Activated CD8-positive, alpha-beta T cell treated with anti-CD3 and anti-CD28 coated beads for 36 hours (primary cell): ENCODE measurements at regions not wholly inside any gene's neighbourhood (a gene's known extent, or its start where the extent isn't known, plus 50 kb on each side); places are given as distances from the start of the nearest gene placed in this dataset.

Experiments used
- ATAC-seq: fragments of 200-7000 bp; cut with Tn5 transposase; one replicate; pipeline ENCODE4 v1.10.0; 2021; ENCODE audit warnings: mild to moderate bottlenecking, moderate library complexity
- CTCF ChIA-PET: fragments of 350-600 bp; sonication (Branson Sonifier 250); formaldehyde crosslinking; loops from one replicate; lab custom pipeline; 2021; ENCODE audit warnings: antibody characterized with exemption; lab: Charles Lee
- POLR2A ChIA-PET: fragments of 350-600 bp; sonication (Branson Sonifier 250); formaldehyde crosslinking; loops from one replicate; lab custom pipeline; 2021; ENCODE audit warnings: antibody characterized with exemption; lab: Charles Lee
- DNase-seq: peaks from one replicate; pipeline ENCODE4 v3.0.0-alpha.2; 2020
- H3K27ac Mint-ChIP-seq: one replicate; pipeline ENCODE4 v1.8.0; 2021; ENCODE audit warnings: mild to moderate bottlenecking, mixed read lengths
- H3K27me3 Mint-ChIP-seq: one replicate; pipeline ENCODE4 v1.8.0; 2021; ENCODE audit warnings: mixed read lengths
- H3K36me3 Mint-ChIP-seq: one replicate; pipeline ENCODE4 v1.8.0; 2021; ENCODE audit warnings: low read depth, mixed read lengths
- H3K4me1 Mint-ChIP-seq: one replicate; pipeline ENCODE4 v1.8.0; 2021; ENCODE audit warnings: low read depth, mixed read lengths
- H3K4me3 Mint-ChIP-seq: one replicate; pipeline ENCODE4 v1.8.0; 2021; ENCODE audit warnings: mild to moderate bottlenecking, moderate library complexity, mixed read lengths
- H3K9me3 Mint-ChIP-seq: one replicate; pipeline ENCODE4 v1.8.0; 2021; ENCODE audit warnings: mixed read lengths
- intact Hi-C: fragments of 100-400 bp; cut with micrococcal nuclease; formaldehyde crosslinking; loops from one replicate; pipeline ENCODE4 v1.10.0; 2022
- TF ChIP-seq, protein P1 (sequence below): fragments of 200-600 bp; IDR thresholded peaks from one replicate; pipeline ENCODE4 v1.8.0; 2022; ENCODE audit warnings: antibody characterized with exemption, mild to moderate bottlenecking

DNA sequence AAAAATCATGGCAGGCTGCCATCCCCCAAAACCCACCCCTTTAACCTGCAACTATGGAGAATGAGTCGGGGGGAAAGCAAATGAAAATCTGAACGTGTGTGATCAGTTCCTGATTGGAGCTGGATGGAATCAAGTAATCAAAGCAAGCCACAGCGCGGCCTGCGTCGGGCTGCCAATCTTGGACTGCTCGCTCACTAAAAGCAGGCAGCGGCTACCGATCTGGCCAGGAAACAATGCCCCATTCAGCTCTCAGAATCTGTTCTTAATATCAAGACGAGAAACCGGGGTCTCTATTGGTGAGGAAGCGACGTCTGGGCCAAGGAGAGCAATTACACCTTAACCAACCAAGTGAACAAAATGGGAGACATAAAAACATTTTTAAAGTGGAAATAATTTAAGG lies 472.2 kb downstream of the SOX6 start:
- intact Hi-C loops = no loop called here
- Mint-ChIP-seq H3K4me1 (no peaks in the 10 kb centered on the region), H3K9me3 (no peaks in the 10 kb centered on the region), H3K27ac (no peak overlapping the region), H3K36me3 (no peaks in the 10 kb centered on the region), H3K4me3 (no peak overlapping the region), H3K27me3 (peaks cover 5% of the 10 kb centered on the region)
- TF ChIP-seq, protein P1, sequence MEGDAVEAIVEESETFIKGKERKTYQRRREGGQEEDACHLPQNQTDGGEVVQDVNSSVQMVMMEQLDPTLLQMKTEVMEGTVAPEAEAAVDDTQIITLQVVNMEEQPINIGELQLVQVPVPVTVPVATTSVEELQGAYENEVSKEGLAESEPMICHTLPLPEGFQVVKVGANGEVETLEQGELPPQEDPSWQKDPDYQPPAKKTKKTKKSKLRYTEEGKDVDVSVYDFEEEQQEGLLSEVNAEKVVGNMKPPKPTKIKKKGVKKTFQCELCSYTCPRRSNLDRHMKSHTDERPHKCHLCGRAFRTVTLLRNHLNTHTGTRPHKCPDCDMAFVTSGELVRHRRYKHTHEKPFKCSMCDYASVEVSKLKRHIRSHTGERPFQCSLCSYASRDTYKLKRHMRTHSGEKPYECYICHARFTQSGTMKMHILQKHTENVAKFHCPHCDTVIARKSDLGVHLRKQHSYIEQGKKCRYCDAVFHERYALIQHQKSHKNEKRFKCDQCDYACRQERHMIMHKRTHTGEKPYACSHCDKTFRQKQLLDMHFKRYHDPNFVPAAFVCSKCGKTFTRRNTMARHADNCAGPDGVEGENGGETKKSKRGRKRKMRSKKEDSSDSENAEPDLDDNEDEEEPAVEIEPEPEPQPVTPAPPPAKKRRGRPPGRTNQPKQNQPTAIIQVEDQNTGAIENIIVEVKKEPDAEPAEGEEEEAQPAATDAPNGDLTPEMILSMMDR = no peak
- no peak for DNase-seq
- ChIA-PET CTCF (no interaction called here), POLR2A (no interaction called here)
- ATAC-seq = no peak

- POLR2A ChIA-PET = no interaction called here
- ATAC-seq = no peak
These were observed 471.4 kb downstream of the SOX6 start for GRCh38 chr11:15884777-15885540.

DNA sequence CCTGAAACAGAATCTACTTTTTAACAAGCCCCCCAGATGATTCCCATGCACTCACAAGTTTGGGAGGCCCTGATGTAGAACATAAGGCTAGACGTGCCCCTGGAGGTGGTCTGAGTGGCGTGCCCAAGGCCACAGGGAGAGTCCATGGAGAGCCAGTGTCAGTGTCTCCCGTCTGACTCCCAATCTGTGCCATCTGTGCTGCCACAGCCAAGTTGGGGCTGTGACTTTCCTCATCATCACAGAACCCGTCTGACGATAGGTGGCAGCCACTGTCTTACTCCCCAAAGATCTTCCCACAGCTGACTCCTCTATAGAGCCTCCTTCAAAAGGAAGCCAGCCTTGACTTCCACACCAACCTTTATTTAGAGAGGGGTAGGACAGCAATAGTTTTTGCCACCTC lies 470.5 kb downstream of the SOX6 start:
- POLR2A ChIA-PET = no interaction called here
- TF ChIP-seq, protein P1 = no peak

More at GRCh38 chr11:15884777-15885540, 471.4 kb downstream of the SOX6 start:
- H3K27ac Mint-ChIP-seq = no peak overlapping the region
- CTCF ChIA-PET = no interaction called here
- no peaks in the 10 kb centered on the region for H3K9me3 Mint-ChIP-seq
- TF ChIP-seq, protein P1 = no peak
- H3K4me1 Mint-ChIP-seq = no peaks in the 10 kb centered on the region
- no peak for DNase-seq
- H3K36me3 Mint-ChIP-seq = no peaks in the 10 kb centered on the region
- no peak overlapping the region for H3K4me3 Mint-ChIP-seq
- intact Hi-C loops = no loop called here
- H3K27me3 Mint-ChIP-seq = peaks cover 5% of the 10 kb centered on the region

DNA sequence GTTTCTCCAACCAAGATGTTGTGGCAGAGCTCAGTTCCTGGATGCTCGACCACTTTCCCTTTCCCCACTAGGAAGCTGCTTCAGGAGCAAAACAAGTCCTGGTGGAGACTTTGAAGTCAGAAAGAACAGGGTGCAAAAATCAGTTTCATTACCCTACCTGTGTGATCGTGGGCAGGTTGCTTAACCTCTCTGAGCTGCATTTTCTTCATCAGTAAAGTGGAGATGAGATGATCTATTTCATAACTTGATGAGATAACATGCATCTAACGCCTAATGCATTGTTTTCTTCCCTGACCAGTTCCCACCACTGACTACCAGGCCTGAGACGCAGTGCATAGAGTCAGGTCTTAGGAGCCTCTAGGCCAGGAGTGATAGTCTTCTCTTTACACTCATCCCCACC lies 470.0 kb downstream of the SOX6 start:
- Mint-ChIP-seq H3K4me3 (no peak overlapping the region), H3K36me3 (no peaks in the 10 kb centered on the region), H3K4me1 (no peaks in the 10 kb centered on the region), H3K9me3 (no peaks in the 10 kb centered on the region), H3K27me3 (peaks cover 3% of the 10 kb centered on the region), H3K27ac (no peak overlapping the region)
- CTCF ChIA-PET = interaction anchor here (0.7 kb wide), 1 partner anchor 15 kb away, joined by 3 read pairs; no protein-coding TSS in a partner anchor
- POLR2A ChIA-PET = no interaction called here
- ATAC-seq (no peak), DNase-seq (no peak)
- TF ChIP-seq, protein P1 = no peak
- intact Hi-C loops = no loop called here

More for the DNA sequence above, 470.5 kb downstream of the SOX6 start:
- DNase-seq = no peak
- no peak for ATAC-seq
- no peaks in the 10 kb centered on the region for H3K4me1 Mint-ChIP-seq
- no peak overlapping the region for H3K4me3 Mint-ChIP-seq
- H3K27me3 Mint-ChIP-seq = peaks cover 4% of the 10 kb centered on the region
- intact Hi-C loops = no loop called here
- CTCF ChIA-PET = no interaction called here
- H3K36me3 Mint-ChIP-seq = no peaks in the 10 kb centered on the region
- no peak overlapping the region for H3K27ac Mint-ChIP-seq
- no peaks in the 10 kb centered on the region for H3K9me3 Mint-ChIP-seq

GRCh38 chr11:15886866-15887265 lies 469.5 kb downstream of the SOX6 start:
- ChIA-PET POLR2A (no interaction called here), CTCF (interaction anchor here (0.7 kb wide), 1 partner anchor 15 kb away, joined by 3 read pairs; no protein-coding TSS in a partner anchor)
- no peak overlapping the region for H3K4me3 Mint-ChIP-seq
- H3K27me3 Mint-ChIP-seq = peaks cover 3% of the 10 kb centered on the region
- H3K27ac Mint-ChIP-seq = no peak overlapping the region
- DNase-seq (no peak), ATAC-seq (no peak)
- H3K4me1 Mint-ChIP-seq = no peaks in the 10 kb centered on the region
- no peaks in the 10 kb centered on the region for H3K36me3 Mint-ChIP-seq
- H3K9me3 Mint-ChIP-seq = no peaks in the 10 kb centered on the region
- intact Hi-C loops = no loop called here
- TF ChIP-seq, protein P1 = no peak
